ENCODE measurements at regions not wholly inside any gene's neighbourhood (a gene's known extent, or its start where the extent isn't known, plus 50 kb on each side); places are given as distances from the start of the nearest gene placed in this dataset.
"Not testable (repeated sequence)": the region's sequence is repeated elsewhere in the genome, so short reads cannot be mapped to it uniquely, and the experiment has no call there.

GRCh38 chr6:112513175-112513574 lies 166.0 kb downstream of the RFPL4B start:
- DNase-seq (ENCODE audit: low read depth) = no peak

DNA sequence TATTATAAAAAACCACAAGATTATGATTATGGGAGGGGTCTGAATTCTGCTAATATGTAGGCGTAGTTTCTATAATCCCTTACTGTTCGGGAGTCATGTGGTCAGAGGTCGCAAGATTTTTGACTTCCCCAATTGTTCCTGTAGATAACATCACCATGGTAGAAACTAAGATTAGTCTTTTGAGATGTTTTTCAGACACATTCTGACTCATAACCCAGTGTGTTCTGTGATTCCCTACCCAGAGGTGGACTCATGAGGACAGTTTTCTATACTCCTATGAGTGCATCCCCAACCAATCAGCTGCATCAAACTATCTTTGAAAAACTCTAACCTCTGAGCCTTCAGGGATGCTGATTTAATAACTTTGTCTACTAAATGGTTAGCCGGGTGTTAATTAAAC lies 175.5 kb downstream of the RFPL4B start:
- no peak for DNase-seq (ENCODE audit: low read depth)

DNA sequence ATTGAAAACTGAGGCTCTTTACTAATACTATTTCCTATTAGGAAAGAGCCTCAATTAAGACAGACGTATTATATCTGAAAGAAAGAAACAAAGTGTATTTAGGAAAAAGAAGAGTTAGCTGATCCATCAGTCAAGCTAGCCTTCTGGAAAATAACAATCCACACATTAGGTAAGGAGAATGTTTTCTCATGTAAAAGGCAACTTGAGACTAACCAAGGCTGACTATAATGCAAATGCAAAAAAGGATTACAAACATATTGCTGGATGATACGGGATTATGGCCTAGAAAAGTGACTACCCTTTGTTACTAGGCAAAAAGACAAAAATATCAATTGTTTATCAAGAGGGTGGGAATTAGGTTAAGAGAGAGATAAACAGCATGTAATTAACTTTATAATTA lies 176.9 kb downstream of the RFPL4B start:
- no peak for DNase-seq (ENCODE audit: low read depth)

DNA sequence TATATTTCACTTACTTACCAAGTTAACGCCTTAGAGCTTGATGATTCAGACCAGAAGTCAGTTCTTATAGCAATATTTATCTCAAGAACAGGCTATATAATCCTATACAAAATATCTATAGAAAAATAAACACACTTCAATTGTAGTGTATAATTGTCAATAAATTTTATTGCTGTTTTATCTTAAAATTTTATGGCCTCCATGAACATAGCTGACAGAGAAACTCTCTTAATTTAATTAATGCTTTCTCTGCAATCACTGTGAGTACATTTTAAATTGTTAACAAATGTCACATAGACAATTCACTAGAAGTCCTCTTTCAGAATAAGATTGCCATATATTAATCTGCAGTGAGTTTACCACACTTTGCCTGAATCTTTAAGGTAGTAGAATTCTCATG lies 178.6 kb downstream of the RFPL4B start:
- DNase-seq (ENCODE audit: low read depth) = no peak

DNA sequence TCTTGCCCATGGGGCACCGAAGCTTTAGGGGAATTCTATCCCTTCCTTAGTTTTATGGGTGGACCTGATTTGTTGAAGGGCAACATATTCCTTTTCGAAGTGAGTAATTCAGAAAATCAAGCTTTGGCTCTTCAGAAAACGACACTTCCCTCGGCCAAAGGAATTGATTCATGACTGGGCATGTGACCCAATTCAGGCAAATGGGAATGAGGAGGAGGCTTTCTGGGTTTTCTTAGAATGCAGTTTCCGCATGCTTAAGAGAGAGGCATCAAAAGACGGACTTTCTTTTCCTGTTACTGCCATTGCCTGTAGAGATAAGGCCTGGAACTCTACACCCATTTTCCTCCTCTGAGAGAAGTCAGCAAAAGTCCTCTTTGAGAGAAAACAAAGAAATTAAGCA lies 179.5 kb downstream of the RFPL4B start:
- no peak for DNase-seq (ENCODE audit: low read depth)

DNA sequence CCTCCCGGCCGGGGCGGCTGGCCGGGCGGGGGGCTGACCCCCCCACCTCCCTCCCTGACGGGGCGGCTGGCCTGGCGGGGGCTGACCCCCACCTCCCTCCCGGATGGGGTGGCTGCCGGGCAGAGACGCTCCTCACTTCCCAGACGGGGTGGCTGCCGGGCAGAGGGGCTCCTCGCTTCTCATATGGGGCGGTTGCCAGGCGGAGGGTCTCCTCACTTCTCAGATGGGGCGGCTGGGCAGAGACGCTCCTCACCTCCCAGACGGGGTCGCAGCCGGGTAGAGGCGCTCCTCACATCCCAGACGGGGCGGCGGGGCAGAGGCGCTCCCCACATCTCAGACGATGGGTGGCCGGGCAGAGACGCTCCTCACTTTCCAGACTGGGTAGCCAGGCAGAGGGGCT lies 181.2 kb downstream of the RFPL4B start:
- DNase-seq (ENCODE audit: low read depth) = not testable (repeated sequence)

- no peak for DNase-seq (ENCODE audit: low read depth)
Observed at GRCh38 chr6:112535816-112536215, 188.7 kb downstream of the RFPL4B start.

GRCh38 chr6:112539355-112539754 lies 192.2 kb downstream of the RFPL4B start:
- DNase-seq (ENCODE audit: low read depth) = no peak

DNA sequence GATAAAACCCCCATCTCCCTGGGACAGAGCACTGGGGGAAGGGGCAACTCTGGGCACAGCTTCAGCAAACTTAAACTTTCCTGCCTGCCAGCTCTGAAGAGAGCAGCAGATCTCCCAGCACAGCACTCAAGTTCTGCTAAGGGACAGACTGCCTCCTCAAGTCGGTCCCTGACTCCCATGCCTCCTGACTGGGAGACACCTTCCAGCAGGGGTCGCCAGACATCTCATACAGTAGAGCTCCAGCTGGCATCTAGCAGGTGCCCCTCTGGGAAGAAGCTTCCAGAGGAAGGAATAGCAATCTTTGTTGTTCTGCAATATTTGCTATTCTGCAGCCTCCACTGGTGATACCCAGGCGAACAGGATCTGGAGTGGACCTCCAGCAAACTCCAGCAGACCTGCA lies 194.7 kb downstream of the RFPL4B start:
- DNase-seq (ENCODE audit: low read depth) = not testable (repeated sequence)

DNA sequence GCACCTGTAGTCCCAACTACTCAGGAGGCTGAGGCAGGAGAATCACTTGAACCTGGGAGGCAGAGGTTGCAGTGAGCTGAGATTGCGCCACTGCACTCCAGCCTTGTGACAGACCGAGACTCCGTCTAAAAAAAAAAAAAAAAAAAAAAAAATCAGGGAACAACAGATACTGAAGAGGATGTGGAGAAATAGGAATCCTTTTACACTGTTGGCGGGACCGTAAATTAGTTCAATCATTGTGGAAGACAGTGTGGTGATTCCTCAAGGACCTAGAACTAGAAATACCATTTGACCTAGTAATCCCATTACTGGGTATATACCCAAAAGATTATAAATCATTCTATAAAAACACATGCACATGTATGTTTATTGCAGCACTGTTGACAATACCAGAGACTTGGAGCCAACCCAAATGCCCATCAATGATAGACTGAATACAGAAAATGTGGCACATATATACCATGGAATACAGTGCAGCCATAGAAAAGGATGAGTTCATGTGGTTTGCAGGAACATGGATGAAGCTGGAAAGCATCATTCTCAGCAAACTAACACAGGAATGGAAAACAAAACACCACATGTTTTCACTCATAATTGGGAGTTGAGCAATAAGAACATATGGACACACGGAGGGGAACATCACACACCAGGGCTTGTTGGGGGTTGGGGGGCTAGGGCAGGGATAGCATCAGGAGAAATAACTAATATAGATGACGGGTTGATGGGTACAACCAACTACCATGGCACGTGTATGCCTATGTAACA lies 200.4 kb downstream of the RFPL4B start:
- not testable (repeated sequence) for DNase-seq (ENCODE audit: low read depth)

DNA sequence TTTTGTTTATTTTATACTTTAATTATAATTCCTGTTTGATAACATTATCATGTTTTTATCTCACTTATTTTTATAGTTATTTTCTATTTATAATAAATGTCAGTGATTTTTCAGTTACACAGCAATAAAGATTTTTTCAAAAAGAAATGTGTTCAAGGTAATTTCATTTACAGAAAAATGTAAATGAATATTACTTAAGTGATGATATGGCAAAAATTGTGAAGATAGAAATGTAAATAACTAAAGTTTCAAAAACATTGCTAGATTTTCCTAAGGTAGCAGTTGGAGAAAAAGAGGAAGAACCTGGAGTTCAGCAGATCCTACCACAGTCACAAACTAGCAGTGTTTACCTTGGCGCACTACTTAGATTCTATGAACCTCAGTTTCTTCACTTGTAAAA lies 202.6 kb downstream of the RFPL4B start:
- no peak for DNase-seq (ENCODE audit: low read depth)

DNA sequence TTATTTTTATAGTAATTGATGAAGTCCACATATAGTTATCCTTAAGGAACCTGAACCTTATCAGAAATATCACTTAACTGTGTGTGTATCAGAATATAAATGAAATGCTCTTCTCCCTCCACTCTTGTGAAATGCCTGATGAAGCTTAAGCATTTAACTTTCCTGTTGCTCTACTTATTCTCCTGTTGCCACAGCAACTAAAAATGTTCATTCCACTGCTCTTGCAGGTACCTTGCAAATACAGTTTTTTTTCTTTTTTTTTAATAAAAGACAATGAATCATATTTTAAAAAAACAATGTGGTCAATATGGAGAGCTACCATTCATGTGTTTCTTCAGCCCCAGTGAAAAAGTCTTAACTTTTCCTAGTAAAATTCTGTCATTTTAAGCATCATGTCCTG lies 210.3 kb downstream of the RFPL4B start:
- DNase-seq (ENCODE audit: low read depth) = no peak

DNA sequence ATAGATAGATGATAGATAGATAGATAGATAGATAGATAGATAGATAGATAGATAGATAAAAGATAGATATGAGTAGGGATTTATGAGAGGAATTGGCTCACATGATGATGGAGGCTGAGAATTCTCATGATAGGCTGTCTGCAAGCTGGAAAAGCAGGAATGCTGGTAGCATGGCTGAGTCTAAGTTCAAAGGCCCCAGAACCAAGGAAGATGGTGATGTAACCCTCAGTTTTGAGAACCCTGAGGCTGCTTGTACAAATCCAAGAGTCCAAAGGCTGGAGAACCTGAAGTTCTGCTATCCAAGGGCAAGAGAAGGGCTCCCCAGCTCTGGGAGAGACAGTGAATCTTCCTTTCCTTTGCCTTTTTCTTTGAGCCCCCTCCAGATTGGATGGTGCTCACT lies 210.8 kb downstream of the RFPL4B start:
- no peak for DNase-seq (ENCODE audit: low read depth)

DNA sequence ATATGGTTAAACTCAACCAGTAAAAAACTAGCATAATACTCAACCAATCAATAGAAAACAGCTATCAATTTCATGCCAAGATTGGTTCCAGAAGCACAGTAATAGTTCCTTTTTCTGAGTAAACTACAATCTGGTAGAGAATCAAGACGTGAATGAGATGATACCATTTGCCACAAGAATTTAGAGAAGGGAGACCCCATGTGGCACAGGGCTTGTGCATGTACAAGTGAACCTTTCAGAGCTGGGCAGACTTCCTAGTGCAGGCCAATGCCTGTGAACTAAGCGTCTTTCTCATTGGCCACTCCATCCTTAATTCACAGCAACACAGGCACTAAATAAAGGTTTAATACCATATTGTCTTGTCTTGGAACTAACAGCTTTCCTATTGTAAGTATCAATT lies 213.5 kb downstream of the RFPL4B start:
- DNase-seq (ENCODE audit: low read depth) = no peak

- no peak for DNase-seq (ENCODE audit: low read depth)
Observed at GRCh38 chr6:112562301-112563231, 215.4 kb downstream of the RFPL4B start.

DNA sequence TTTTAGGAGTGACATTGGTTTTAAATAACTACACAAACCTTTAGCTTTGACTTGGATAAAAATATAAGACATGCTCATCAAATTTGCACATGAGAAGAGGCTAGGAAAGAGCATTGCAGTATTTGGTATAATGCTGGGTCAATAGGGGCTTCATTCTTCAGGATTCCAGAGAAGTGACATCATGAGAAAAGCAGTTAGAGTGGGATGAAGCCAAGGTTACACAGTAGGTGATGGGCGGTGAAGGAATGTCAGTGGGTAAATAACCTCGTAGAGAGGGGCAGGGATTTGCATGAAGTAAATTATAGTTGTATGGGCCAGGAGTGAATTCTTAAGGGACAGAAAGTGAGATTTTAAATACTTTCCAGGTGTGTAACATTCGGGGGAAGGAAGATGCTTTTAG lies 216.2 kb downstream of the RFPL4B start:
- DNase-seq (ENCODE audit: low read depth) = no peak

DNA sequence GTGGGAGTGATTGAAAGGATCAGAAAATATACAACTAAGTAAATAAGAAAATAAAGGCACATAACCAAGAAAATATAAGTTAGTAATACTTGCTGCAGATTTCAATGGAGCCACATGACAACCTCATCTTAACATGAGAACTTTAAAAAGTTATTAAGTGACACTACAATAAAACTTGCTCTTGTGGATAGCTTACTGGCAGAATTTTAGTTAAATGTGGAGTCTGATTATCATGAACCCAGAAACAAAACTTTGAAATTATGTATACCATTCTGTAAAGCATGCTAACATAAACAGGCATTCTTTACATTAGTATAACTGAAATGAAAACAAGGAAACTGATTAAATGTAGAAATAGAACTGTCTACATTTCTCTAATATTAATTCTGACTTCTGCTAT lies 220.9 kb downstream of the RFPL4B start:
- no peak for DNase-seq (ENCODE audit: low read depth)

GRCh38 chr6:112571488-112572270 lies 224.5 kb downstream of the RFPL4B start:
- DNase-seq (ENCODE audit: low read depth) = no peak

GRCh38 chr6:112574190-112574589 lies 227.1 kb downstream of the RFPL4B start:
- no peak for DNase-seq (ENCODE audit: low read depth)

DNA sequence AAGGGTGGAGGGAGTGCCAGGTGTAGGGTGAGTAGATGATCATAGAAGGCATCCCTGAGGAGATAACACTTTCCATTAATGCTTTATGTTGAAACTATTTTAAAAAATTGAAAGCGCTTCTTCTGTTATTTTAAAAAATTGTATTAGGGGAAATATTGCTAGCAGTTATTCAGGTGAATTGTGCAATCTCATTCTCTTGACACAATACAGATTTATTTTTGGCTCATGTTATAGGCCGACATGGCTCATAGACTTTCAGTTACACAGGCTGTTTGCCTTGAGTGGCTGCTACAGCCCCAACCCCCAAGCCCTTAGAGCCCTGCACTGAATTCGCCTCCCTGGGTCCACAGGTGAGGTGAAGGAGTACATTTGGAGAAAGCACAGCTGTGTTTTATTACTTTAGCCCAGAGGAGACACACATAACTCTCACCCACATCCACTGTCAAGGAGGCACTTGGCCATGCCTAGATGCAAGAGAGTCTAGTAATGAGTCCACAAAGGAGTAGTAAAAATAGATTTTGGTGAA lies 228.2 kb downstream of the RFPL4B start:
- no peak for DNase-seq (ENCODE audit: low read depth)

DNA sequence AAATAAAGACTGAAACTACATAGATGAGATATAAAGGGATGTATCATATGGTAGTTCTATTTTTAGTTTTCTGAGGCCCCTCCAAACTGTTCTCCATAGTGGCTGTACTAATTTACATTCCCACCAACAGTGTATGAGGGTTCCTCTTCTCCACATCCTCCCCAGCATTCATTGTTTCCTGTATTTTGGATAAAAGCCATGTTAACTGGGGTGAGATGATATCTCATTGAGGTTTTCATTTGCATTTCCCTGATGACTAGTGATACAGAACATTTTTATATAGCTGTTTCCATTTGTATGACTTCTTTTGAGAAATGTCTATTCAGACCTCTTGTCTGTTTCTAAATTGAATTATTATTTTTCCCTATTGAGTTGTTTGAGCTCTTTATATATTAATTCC lies 229.3 kb downstream of the RFPL4B start:
- no peak for DNase-seq (ENCODE audit: low read depth)

GRCh38 chr6:112579601-112580000 lies 232.5 kb downstream of the RFPL4B start:
- no peak for DNase-seq (ENCODE audit: low read depth)

Measured in T-helper 22 cell (primary cell).